ENCODE measurements at regions not wholly inside any gene's neighbourhood (a gene's known extent, or its start where the extent isn't known, plus 50 kb on each side); places are given as distances from the start of the nearest gene placed in this dataset.
"Not testable (repeated sequence)": the region's sequence is repeated elsewhere in the genome, so short reads cannot be mapped to it uniquely, and the experiment has no call there.

GRCh38 chr7:130957137-130957513 lies 223.1 kb upstream of the KLF14 start:
- H3K27ac ChIP-seq: no peak overlapping the region
- TF ChIP-seq ZFX (IDR thresholded peaks at IDR 0.05; ENCODE audit: borderline replicate concordance) (no peak), CTCF (IDR thresholded peaks at IDR 0.05) (no peak)

- not testable (repeated sequence) for H3K27ac ChIP-seq
Measured at GRCh38 chr7:130957722-130958435, 223.9 kb upstream of the KLF14 start.

- H3K27ac ChIP-seq: no peak overlapping the region
- TF ChIP-seq ZFX (IDR thresholded peaks at IDR 0.05; ENCODE audit: borderline replicate concordance) (no peak), CTCF (IDR thresholded peaks at IDR 0.05) (no peak)
Measured at GRCh38 chr7:130958846-130959245, 224.8 kb upstream of the KLF14 start.

DNA sequence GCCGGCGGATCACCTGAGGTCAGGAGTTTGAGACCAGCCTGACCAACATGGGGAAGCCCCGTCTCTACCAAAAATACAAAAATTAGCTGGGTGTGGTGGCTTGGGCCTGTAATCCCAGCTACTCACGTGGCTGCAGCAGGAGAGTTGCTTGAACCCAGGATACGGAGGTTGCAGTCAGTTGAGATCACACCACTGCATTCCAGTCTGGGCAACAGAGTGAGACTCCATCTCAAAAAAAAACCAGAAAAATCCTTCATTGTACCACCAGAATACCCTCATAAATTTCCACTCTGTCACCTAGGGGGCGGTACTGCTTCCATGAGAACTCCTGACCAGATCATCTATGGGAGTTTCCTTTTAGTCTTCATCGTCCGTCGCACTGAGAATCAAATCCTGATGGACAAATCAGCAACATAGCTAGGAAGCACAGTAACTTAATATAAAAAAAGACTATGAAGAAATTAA lies 225.8 kb upstream of the KLF14 start:
- no peak for TF ChIP-seq ZFX (IDR thresholded peaks at IDR 0.05; ENCODE audit: borderline replicate concordance)
- TF ChIP-seq CTCF (IDR thresholded peaks at IDR 0.05): peak; percentile 72
- no peak overlapping the region for H3K27ac ChIP-seq

DNA sequence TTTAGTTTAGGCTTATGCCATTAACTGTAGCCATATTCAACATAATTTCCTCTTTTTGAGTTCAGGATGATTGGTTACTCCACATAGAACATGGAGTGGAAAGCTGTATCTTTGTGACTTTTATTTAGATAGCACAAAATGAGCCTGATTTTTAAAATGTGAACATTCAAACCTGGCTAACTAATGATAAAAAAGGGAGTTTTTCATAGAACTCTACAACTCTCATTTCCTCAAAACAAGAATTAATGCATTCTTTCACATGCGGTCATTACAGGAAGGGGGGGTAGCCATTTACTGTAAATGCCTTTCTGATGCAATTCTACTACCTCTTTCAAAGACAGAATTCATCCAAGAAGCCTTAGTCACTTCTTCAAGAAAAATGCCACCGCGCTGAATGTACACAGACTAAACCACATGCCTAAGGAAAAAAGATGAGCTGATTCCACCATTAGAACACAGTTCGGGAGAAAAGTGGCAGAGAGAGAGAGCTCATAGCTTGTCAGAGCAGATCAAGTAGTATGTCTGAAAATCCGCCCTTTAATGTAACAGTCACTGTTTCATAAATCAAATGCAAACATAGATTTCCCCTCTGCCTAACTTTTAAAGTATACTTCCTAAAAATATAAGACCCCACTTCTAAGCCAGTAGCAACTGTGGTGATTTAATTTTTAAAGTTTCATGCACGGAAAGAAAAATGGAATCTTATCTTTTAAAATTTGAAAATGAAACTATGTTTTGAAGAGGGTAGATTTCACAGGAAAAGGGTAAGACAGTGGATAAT lies 226.4 kb upstream of the KLF14 start:
- no peak overlapping the region for H3K27ac ChIP-seq
- TF ChIP-seq CTCF (IDR thresholded peaks at IDR 0.05): peak; percentile 25; the same call in 1 of the 2 replicates
- TF ChIP-seq ZFX (IDR thresholded peaks at IDR 0.05; ENCODE audit: borderline replicate concordance): no peak

- TF ChIP-seq ZFX (IDR thresholded peaks at IDR 0.05; ENCODE audit: borderline replicate concordance) (no peak), CTCF (IDR thresholded peaks at IDR 0.05) (no peak)
- H3K27ac ChIP-seq: no peak overlapping the region
Measured at GRCh38 chr7:130961128-130961601, 227.2 kb upstream of the KLF14 start.

GRCh38 chr7:130962109-130962508 lies 228.1 kb upstream of the KLF14 start:
- H3K27ac ChIP-seq: no peak overlapping the region
- no peak for TF ChIP-seq ZFX (IDR thresholded peaks at IDR 0.05; ENCODE audit: borderline replicate concordance)
- no peak for TF ChIP-seq CTCF (IDR thresholded peaks at IDR 0.05)

Data from 22Rv1 (cell line).